Omental fat pad (tissue), 3 donors: ENCODE measurements at regions not wholly inside any gene's neighbourhood (a gene's known extent, or its start where the extent isn't known, plus 50 kb on each side); places are given as distances from the start of the nearest gene placed in this dataset.

ENCODE experiments used
- ATAC-seq: fragments of 150-250 bp; one replicate; pipeline ENCODE4 v1.9.1; 2016; ENCODE audit warnings: mild to moderate bottlenecking, moderate library complexity; ENCODE audit not compliant: low FRiP score
- DNase-seq: peaks from one replicate; pipeline ENCODE4 v3.0.0-alpha.2; 2019; ENCODE audit warnings: low spot score
- TF ChIP-seq, protein P1 (sequence below), 3 donors: fragments of 450-650 bp; IDR thresholded peaks; one replicate each; pipeline ENCODE4 v1.5.1; 2016 to 2017; ENCODE audit warnings: antibody characterized with exemption in 3 of 3, mild to moderate bottlenecking in 3 of 3, moderate library complexity in 2 of 3

DNA sequence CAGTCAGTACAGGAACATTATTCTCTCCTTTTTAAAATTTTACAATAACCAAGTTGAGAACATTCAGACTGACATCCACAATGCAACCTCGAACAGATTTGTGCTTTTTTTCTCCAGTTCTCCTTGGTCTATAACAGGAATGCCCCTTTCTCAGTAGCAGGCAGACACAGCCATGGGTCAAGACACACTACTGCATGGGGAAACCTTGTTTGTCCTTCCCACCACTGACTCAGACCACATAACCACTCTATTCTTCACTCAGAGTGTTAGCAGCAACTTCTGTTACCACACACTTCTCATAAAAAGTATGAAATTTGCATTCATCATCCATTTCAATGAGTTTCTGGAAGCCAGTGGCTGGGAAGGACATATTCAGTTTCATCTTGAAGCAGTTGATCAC, 421.7 kb downstream of the ADRA2A start:
- ATAC-seq, result no peak
- TF ChIP-seq, protein P1, sequence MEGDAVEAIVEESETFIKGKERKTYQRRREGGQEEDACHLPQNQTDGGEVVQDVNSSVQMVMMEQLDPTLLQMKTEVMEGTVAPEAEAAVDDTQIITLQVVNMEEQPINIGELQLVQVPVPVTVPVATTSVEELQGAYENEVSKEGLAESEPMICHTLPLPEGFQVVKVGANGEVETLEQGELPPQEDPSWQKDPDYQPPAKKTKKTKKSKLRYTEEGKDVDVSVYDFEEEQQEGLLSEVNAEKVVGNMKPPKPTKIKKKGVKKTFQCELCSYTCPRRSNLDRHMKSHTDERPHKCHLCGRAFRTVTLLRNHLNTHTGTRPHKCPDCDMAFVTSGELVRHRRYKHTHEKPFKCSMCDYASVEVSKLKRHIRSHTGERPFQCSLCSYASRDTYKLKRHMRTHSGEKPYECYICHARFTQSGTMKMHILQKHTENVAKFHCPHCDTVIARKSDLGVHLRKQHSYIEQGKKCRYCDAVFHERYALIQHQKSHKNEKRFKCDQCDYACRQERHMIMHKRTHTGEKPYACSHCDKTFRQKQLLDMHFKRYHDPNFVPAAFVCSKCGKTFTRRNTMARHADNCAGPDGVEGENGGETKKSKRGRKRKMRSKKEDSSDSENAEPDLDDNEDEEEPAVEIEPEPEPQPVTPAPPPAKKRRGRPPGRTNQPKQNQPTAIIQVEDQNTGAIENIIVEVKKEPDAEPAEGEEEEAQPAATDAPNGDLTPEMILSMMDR (IDR thresholded peaks at IDR 0.05), result no peak
- no peak for DNase-seq

DNA sequence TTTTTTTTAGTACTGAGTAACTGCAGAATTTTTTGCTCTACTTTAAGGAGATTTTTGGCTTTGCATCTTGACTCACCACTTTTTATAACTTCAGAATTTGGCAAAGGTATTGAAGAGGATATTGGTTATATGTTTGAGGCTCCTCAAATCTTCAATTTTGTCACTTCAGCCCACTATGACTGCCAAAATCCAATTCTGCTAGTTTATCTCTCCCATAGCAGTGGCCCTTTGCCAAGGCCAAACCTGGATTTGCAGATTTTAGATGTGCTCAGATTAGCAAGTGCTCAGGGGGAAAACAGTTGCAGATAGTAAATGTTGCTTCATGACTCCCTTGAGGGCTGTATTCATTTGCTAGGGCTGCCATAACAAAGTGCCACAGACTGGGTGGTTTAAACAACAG, 427.5 kb downstream of the ADRA2A start:
- DNase-seq, result no peak
- TF ChIP-seq, protein P1 (IDR thresholded peaks at IDR 0.05), result no peak
- ATAC-seq, result no peak

- DNase-seq (no peak), ATAC-seq (no peak)
- TF ChIP-seq, protein P1 (IDR thresholded peaks at IDR 0.05), result no peak
Measured at GRCh38 chr10:111506266-111507034, 429.6 kb downstream of the ADRA2A start.

- TF ChIP-seq, protein P1 (IDR thresholded peaks at IDR 0.05), result no peak
- no peak for DNase-seq
- no peak for ATAC-seq
Measured at GRCh38 chr10:111511751-111512150, 434.9 kb downstream of the ADRA2A start.

DNA sequence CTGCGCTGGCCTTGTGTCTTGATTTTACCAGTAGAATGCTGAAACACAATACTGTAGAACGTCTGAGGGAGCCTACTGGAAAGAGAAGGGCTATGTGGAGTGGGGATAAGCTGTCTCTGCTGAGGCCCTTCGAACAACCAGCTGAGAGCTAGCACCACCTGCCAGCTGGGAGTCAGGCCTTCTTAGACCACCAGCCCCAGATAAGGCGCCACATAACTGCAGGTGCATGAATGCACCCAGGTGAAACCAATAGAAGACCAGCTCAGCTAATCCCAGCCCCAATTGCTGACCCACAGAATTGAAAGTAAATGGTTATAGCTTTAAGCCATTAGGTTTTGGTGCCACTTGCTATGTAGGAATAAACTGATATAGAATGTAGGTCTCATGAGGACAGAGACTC, 438.4 kb downstream of the ADRA2A start:
- ATAC-seq (no peak), DNase-seq (no peak)
- TF ChIP-seq, protein P1 (IDR thresholded peaks at IDR 0.05), result no peak

GRCh38 chr10:111515706-111516105, 438.9 kb downstream of the ADRA2A start:
- DNase-seq (no peak), ATAC-seq (no peak)
- TF ChIP-seq, protein P1 (IDR thresholded peaks at IDR 0.05), result no peak

DNA sequence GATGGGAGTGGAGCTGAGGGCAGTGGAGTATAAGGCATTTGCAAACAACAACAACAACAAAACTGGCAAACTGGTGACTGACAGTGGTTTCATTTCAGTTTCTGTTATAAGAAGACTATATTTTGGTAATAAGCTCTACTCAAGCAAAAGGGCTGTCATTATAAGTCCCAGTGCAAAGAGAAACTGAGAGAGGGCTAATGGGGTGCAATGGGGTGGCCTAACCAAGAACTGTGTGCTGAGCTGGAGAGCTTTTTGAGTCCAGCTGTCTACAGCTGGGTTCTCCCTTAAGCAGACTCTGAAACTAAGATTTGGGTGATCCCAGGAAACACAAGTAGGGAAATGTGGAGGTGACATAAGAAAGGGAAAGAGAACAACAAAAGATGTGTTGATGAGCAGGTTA, 439.3 kb downstream of the ADRA2A start:
- no peak for DNase-seq
- no peak for ATAC-seq
- TF ChIP-seq, protein P1 (IDR thresholded peaks at IDR 0.05), result no peak
